GM23338 (cell line): ENCODE measurements at regions not wholly inside any gene's neighbourhood (a gene's known extent, or its start where the extent isn't known, plus 50 kb on each side); places are given as distances from the start of the nearest gene placed in this dataset.

Source experiments
- ATAC-seq: fragments of 200-7000 bp; cut with Tn5 transposase; 3 replicates; pipeline ENCODE4 v1.9.1; 2020
- DNase-seq: peaks from one replicate; pipeline ENCODE4 v3.0.0-alpha.2; 2015; ENCODE audit warnings: low spot score
- H2AFZ ChIP-seq: fragments of 200-600 bp; sonication (generic); 2 replicates; pipeline ENCODE4 v1.8.0; 2016; ENCODE audit warnings: antibody characterized with exemption, mild to moderate bottlenecking, moderate library complexity
- H3F3A ChIP-seq: fragments of 200-600 bp; sonication (generic); replicated peaks from 2 replicates; pipeline ENCODE4 v1.8.0; 2017; ENCODE audit warnings: antibody characterized with exemption, mixed run types, low read depth
- H3K27ac ChIP-seq: fragments of 200-600 bp; sonication (generic); 2 replicates; pipeline ENCODE4 v1.6.1; 2016; ENCODE audit warnings: low read depth
- H3K27me3 ChIP-seq: fragments of 200-600 bp; sonication (generic); 2 replicates; pipeline ENCODE4 v1.8.0; 2016; ENCODE audit warnings: mild to moderate bottlenecking, mixed run types, moderate library complexity; ENCODE audit not compliant: insufficient read depth
- H3K36me3 ChIP-seq: fragments of 200-600 bp; sonication (generic); 2 replicates; pipeline ENCODE4 v1.8.0; 2016; ENCODE audit warnings: mild to moderate bottlenecking; ENCODE audit not compliant: insufficient read depth
- H3K4me1 ChIP-seq: fragments of 200-600 bp; sonication (generic); 2 replicates; pipeline ENCODE4 v1.8.0; 2016; ENCODE audit warnings: mild to moderate bottlenecking, moderate library complexity; ENCODE audit not compliant: insufficient read depth
- H3K4me2 ChIP-seq: fragments of 200-600 bp; sonication (generic); 2 replicates; pipeline ENCODE4 v1.7.1; 2017; ENCODE audit warnings: mixed run types
- H3K4me3 ChIP-seq: fragments of 200-600 bp; sonication (generic); 2 replicates; pipeline ENCODE4 v1.6.1; 2016; ENCODE audit warnings: mixed run types
- H3K79me2 ChIP-seq: fragments of 200-600 bp; sonication (generic); replicated peaks from 2 replicates; pipeline ENCODE4 v1.8.0; 2017; ENCODE audit warnings: mild to moderate bottlenecking; ENCODE audit not compliant: insufficient read depth
- H3K9me2 ChIP-seq: fragments of 200-600 bp; sonication (generic); 2 replicates; pipeline ENCODE4 v1.8.0; 2017; ENCODE audit not compliant: insufficient read depth
- H4K20me1 ChIP-seq: fragments of 200-600 bp; sonication (generic); replicated peaks from 2 replicates; pipeline ENCODE4 v1.8.0; 2017; ENCODE audit warnings: mild to moderate bottlenecking; ENCODE audit not compliant: insufficient read depth
- H3K27ac Mint-ChIP-seq: 2 replicates; pipeline ENCODE4 v1.8.0; 2020; ENCODE audit warnings: inconsistent platforms, mild to moderate bottlenecking, moderate library complexity, mixed read lengths
- H3K27me3 Mint-ChIP-seq: 3 replicates; pipeline ENCODE4 v1.8.0; 2022; ENCODE audit warnings: low read depth, mild to moderate bottlenecking, moderate library complexity, mixed read lengths, inconsistent platforms; ENCODE audit not compliant: insufficient read depth, poor library complexity
- H3K36me3 Mint-ChIP-seq: 3 replicates; pipeline ENCODE4 v1.8.0; 2021; ENCODE audit warnings: low read depth, mild to moderate bottlenecking, inconsistent platforms, moderate library complexity, mixed read lengths
- H3K4me1 Mint-ChIP-seq: 3 replicates; pipeline ENCODE4 v1.8.0; 2020; ENCODE audit warnings: mild to moderate bottlenecking, inconsistent platforms, mixed read lengths
- H3K4me3 Mint-ChIP-seq: 3 replicates; pipeline ENCODE4 v1.8.0; 2021; ENCODE audit warnings: moderate library complexity, mild to moderate bottlenecking, inconsistent platforms, mixed read lengths
- H3K9me3 Mint-ChIP-seq: 3 replicates; pipeline ENCODE4 v1.8.0; 2020; ENCODE audit warnings: moderate library complexity, mild to moderate bottlenecking, inconsistent platforms, mixed read lengths
- CREB1 ChIP-seq: fragments of 250-450 bp; sonication (Bioruptor Pico); IDR thresholded peaks from 2 replicates; pipeline ENCODE4 v1.5.0; 2020; ENCODE audit warnings: low read depth, mild to moderate bottlenecking, moderate library complexity
- CTCF ChIP-seq, 2 experiments: fragments of 200-600 bp in 1 of 2; sonication (generic) in 1 of 2; conservative IDR thresholded peaks; 2 replicates each; pipeline versions ENCODE4 v1.5.1 to v1.6.1; 2016 to 2017; ENCODE audit warnings: antibody characterized with exemption in 2 of 2, low read depth in 2 of 2, mild to moderate bottlenecking in 2 of 2, moderate library complexity in 1 of 2
- ETS1 ChIP-seq: IDR thresholded peaks from 2 replicates; pipeline ENCODE4 v1.6.1; 2016; ENCODE audit warnings: antibody characterized with exemption
- EZH2 ChIP-seq: fragments of 200-600 bp; sonication (generic); IDR thresholded peaks from one replicate; pipeline ENCODE4 v1.8.0; 2017; ENCODE audit warnings: antibody characterized with exemption, mild to moderate bottlenecking, low read depth; ENCODE audit not compliant: unreplicated experiment
- EZH2phosphoT487 ChIP-seq: fragments of 200-600 bp; sonication (generic); IDR thresholded peaks from one replicate; pipeline ENCODE4 v1.8.1; 2018; ENCODE audit warnings: antibody characterized with exemption; ENCODE audit not compliant: unreplicated experiment
- JUNB ChIP-seq: IDR thresholded peaks from one replicate; pipeline ENCODE4 v1.6.1; 2016; ENCODE audit warnings: antibody characterized with exemption; ENCODE audit not compliant: unreplicated experiment
- NANOG ChIP-seq: IDR thresholded peaks from 2 replicates; pipeline ENCODE4 v1.6.1; 2016; ENCODE audit warnings: antibody characterized with exemption, borderline replicate concordance
- POLR2AphosphoS5 ChIP-seq: IDR thresholded peaks from 2 replicates; pipeline ENCODE4 v1.6.1; 2016; ENCODE audit warnings: antibody characterized with exemption, low read depth
- REST ChIP-seq: IDR thresholded peaks from one replicate; pipeline ENCODE4 v1.6.1; 2018; ENCODE audit warnings: antibody characterized with exemption; ENCODE audit not compliant: unreplicated experiment
- STAT1 ChIP-seq: IDR thresholded peaks from one replicate; pipeline ENCODE4 v1.6.1; 2016; ENCODE audit warnings: antibody characterized with exemption; ENCODE audit not compliant: unreplicated experiment
- ZNF114 ChIP-seq: fragments of 250-450 bp; sonication (Bioruptor Pico); IDR thresholded peaks from 2 replicates; pipeline ENCODE4 v1.5.0; 2020; ENCODE audit warnings: mild to moderate bottlenecking, moderate library complexity
- ZNF331 ChIP-seq: fragments of 250-450 bp; sonication (Bioruptor Pico); IDR thresholded peaks from 2 replicates; pipeline ENCODE4 v1.5.0; 2020; ENCODE audit warnings: low read depth, mild to moderate bottlenecking, moderate library complexity

- TF ChIP-seq CREB1 (CRISPR knock-in tag) (no peak), ZNF114 (CRISPR knock-in tag) (no peak), NANOG (no peak), ETS1 (no peak), EZH2 (no peak), JUNB (no peak), REST (no peak), POLR2AphosphoS5 (no peak)
Observed at GRCh38 chr5:107310181-107310580, 360.6 kb downstream of the EFNA5 start (continued).

- H3K9me2 ChIP-seq: peaks cover 8% of the 10 kb centered on the region; the same call in 1 of the 2 replicates
- no peaks in the 10 kb centered on the region for H4K20me1 ChIP-seq
- H3K4me2 ChIP-seq: no peak overlapping the region
- no peaks in the 10 kb centered on the region for H3K36me3 Mint-ChIP-seq
- no peaks in the 10 kb centered on the region; the same call in 2 of the 3 replicates for H3K9me3 Mint-ChIP-seq
- no peak overlapping the region for H3K27ac ChIP-seq
- H3K4me3 ChIP-seq: no peak overlapping the region
- no peak overlapping the region for H2AFZ ChIP-seq
- no peaks in the 10 kb centered on the region for H3K4me1 Mint-ChIP-seq
- no peaks in the 10 kb centered on the region for H3F3A ChIP-seq
- H3K4me1 ChIP-seq: no peaks in the 10 kb centered on the region
- DNase-seq (no peak), ATAC-seq (no peak)
- TF ChIP-seq STAT1 (no peak), CTCF (conservative IDR thresholded peaks at IDR 0.05; ENCODE audit: low read depth in 2 of 2) (no peak), EZH2 (no peak), ZNF331 (CRISPR knock-in tag) (no peak), EZH2phosphoT487 (no peak), REST (no peak), ETS1 (no peak), POLR2AphosphoS5 (no peak)
- H3K27me3 Mint-ChIP-seq: peaks cover 2% of the 10 kb centered on the region
- no peaks in the 10 kb centered on the region for H3K79me2 ChIP-seq
- no peak overlapping the region for H3K4me3 Mint-ChIP-seq
- no peaks in the 10 kb centered on the region for H3K27me3 ChIP-seq
- H3K27ac Mint-ChIP-seq: no peak overlapping the region
- no peaks in the 10 kb centered on the region for H3K36me3 ChIP-seq
Observed at GRCh38 chr5:107306594-107306993, 364.1 kb downstream of the EFNA5 start.
